Sigmoid colon (tissue), 3 donors: ENCODE measurements at regions not wholly inside any gene's neighbourhood (a gene's known extent, or its start where the extent isn't known, plus 50 kb on each side); places are given as distances from the start of the nearest gene placed in this dataset.

Experiments
- CTCF ChIP-seq, 4 experiments: fragments of 450-650 bp in 3 of 4; fragments of 200-600 bp in 1 of 4; IDR thresholded peaks; one replicate each; pipeline ENCODE4 v1.5.1; 2016 to 2019; ENCODE audit warnings: antibody characterized with exemption in 4 of 4, mild to moderate bottlenecking in 3 of 4, moderate library complexity in 2 of 4
- POLR2A ChIP-seq, 2 donors: fragments of 450-650 bp; IDR thresholded peaks; one replicate each; pipeline ENCODE4 v1.6.1; 2016; ENCODE audit warnings: antibody characterized with exemption in 2 of 2, mild to moderate bottlenecking in 2 of 2, moderate library complexity in 2 of 2

- TF ChIP-seq POLR2A (IDR thresholded peaks at IDR 0.05) (no peak), CTCF (IDR thresholded peaks at IDR 0.05) (no peak)
Observed at GRCh38 chr13:85148009-85148408, 651.2 kb downstream of the SLITRK6 start.
